ENCODE measurements at regions not wholly inside any gene's neighbourhood (a gene's known extent, or its start where the extent isn't known, plus 50 kb on each side); places are given as distances from the start of the nearest gene placed in this dataset.

DNA sequence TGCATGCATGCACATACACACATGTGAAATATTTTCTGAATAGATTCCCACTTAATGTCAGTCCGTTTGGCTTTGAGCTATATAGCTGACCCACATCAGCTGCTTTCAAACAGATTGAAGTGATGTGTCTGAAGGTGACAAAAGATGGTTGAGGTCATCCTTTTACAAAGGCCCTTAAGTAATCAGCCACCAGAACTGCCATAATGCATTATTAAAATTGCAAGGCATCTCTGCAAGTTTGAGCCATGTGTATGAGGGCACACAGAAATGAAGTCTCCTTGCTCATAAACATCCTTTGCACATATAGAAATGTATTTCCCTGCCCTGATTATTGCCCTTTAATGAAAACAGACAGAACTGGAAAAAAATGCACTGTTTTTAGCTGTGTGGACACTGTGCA lies 1043.0 kb upstream of the C9orf72 start:
- DNase-seq (ENCODE audit: low spot score) (no peak), ATAC-seq (no peak), FAIRE-seq (no peak)
- in situ Hi-C loops (cut with HindIII; ENCODE audit: extremely low pct_ligation_motif_present, low pct_unique_long_range_greater_than_20kb): no loop called here
- Histone ChIP-seq H3K36me3 (replicated peaks in 1 of 2; ENCODE audit: control insufficient read depth in 1 of 2, insufficient read depth in 2 of 2, low read length in 2 of 2) (no peaks in the 10 kb centered on the region), H2AFZ (ENCODE audit: low read length) (no peak overlapping the region), H3K4me3 (replicated peaks in 1 of 3; ENCODE audit: insufficient read depth in 1 of 3, low read depth in 2 of 3, low read length in 3 of 3) (no peak overlapping the region), H3K4me2 (ENCODE audit: low read depth, low read length) (no peak overlapping the region), H3K79me2 (ENCODE audit: insufficient read depth, low read length) (no peaks in the 10 kb centered on the region), H3K27me3 (ENCODE audit: control insufficient read depth in 1 of 2, insufficient read depth in 2 of 2, low read length in 2 of 2) (no peaks in the 10 kb centered on the region), H3K9me3 (ENCODE audit: low read length) (no peaks in the 10 kb centered on the region), H3K9ac (ENCODE audit: insufficient read depth, low read depth, low read length) (no peak overlapping the region), H4K20me1 (ENCODE audit: insufficient read depth, low read length) (no peaks in the 10 kb centered on the region), H3K4me1 (ENCODE audit: insufficient read depth, low read length) (no peaks in the 10 kb centered on the region), H3K27ac (ENCODE audit: extremely low read length, insufficient read depth, low read length) (no peak overlapping the region)
- ChIA-PET CTCF (ENCODE audit: low intra/inter-chr PET ratio, low total read pairs) (no interaction called here), POLR2A (no interaction called here)
- TF ChIP-seq, protein P1, sequence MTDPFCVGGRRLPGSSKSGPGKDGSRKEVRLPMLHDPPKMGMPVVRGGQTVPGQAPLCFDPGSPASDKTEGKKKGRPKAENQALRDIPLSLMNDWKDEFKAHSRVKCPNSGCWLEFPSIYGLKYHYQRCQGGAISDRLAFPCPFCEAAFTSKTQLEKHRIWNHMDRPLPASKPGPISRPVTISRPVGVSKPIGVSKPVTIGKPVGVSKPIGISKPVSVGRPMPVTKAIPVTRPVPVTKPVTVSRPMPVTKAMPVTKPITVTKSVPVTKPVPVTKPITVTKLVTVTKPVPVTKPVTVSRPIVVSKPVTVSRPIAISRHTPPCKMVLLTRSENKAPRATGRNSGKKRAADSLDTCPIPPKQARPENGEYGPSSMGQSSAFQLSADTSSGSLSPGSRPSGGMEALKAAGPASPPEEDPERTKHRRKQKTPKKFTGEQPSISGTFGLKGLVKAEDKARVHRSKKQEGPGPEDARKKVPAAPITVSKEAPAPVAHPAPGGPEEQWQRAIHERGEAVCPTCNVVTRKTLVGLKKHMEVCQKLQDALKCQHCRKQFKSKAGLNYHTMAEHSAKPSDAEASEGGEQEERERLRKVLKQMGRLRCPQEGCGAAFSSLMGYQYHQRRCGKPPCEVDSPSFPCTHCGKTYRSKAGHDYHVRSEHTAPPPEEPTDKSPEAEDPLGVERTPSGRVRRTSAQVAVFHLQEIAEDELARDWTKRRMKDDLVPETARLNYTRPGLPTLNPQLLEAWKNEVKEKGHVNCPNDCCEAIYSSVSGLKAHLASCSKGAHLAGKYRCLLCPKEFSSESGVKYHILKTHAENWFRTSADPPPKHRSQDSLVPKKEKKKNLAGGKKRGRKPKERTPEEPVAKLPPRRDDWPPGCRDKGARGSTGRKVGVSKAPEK (CRISPR knock-in tag; IDR thresholded peaks at IDR 0.05; ENCODE audit: borderline replicate concordance): no peak
- no peak for TF ChIP-seq ZNF639 (CRISPR knock-in tag; conservative IDR thresholded peaks at IDR 0.05)
- TF ChIP-seq, protein P2, sequence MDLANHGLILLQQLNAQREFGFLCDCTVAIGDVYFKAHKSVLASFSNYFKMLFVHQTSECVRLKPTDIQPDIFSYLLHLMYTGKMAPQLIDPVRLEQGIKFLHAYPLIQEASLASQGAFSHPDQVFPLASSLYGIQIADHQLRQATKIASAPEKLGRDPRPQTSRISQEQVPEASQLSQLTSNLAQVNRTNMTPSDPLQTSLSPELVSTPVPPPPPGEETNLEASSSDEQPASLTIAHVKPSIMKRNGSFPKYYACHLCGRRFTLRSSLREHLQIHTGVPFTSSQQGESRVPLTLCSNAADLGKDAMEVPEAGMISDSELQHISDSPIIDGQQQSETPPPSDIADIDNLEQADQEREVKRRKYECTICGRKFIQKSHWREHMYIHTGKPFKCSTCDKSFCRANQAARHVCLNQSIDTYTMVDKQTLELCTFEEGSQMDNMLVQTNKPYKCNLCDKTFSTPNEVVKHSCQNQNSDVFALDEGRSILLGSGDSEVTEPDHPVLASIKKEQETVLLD (CRISPR knock-in tag; IDR thresholded peaks at IDR 0.05; ENCODE audit: low read depth): no peak
- no peak for TF ChIP-seq BCL3 (CRISPR knock-in tag; IDR thresholded peaks at IDR 0.05)
- TF ChIP-seq MIER2 (CRISPR knock-in tag; IDR thresholded peaks at IDR 0.05): no peak
- no peak for TF ChIP-seq CHD2 (IDR thresholded peaks at IDR 0.05; ENCODE audit: low read depth, low read length)
- TF ChIP-seq TMF1 (CRISPR knock-in tag; IDR thresholded peaks at IDR 0.05; ENCODE audit: low read depth): no peak
- no peak for TF ChIP-seq TSC22D2 (CRISPR knock-in tag; IDR thresholded peaks at IDR 0.05; ENCODE audit: borderline replicate concordance)
- intact Hi-C loops (cut with micrococcal nuclease; ENCODE audit: unreplicated experiment): no loop called here
- 6% methylated on average over 1 of the region's 1 CpG for WGBS (ENCODE audit: low lambda C conversion rate)
- BruUV-seq (replicated peaks): no TSS peak
